Adrenal gland (tissue), 9 donors: ENCODE measurements at regions not wholly inside any gene's neighbourhood (a gene's known extent, or its start where the extent isn't known, plus 50 kb on each side); places are given as distances from the start of the nearest gene placed in this dataset.
"Not testable (repeated sequence)": the region's sequence is repeated elsewhere in the genome, so short reads cannot be mapped to it uniquely, and the experiment has no call there.

Experiments
- DNase-seq, 7 donors: peaks; one replicate each; pipeline ENCODE4 v3.0.0-alpha.2; 2019 to 2020
- H3K27ac ChIP-seq, 5 donors: fragments of 200-600 bp; sonication (generic) in 4 of 5; 1 replicate in 3 of 5; 2 replicates in 2 of 5; pipeline versions ENCODE4 v1.5.1 to v1.8.0; 2016 to 2020; ENCODE audit warnings: mild to moderate bottlenecking in 1 of 5
- H3K27me3 ChIP-seq: fragments of 200-600 bp; 2 replicates; pipeline ENCODE4 v1.8.0; 2021
- H3K36me3 ChIP-seq, 2 donors: fragments of 200-600 bp; replicated peaks in 1 of 2; 1 replicate in 1 of 2; 2 replicates in 1 of 2; pipeline versions ENCODE4 v1.5.1 to v1.8.0; 2018 to 2022
- H3K4me1 ChIP-seq, 2 donors: fragments of 200-600 bp; replicated peaks in 1 of 2; 1 replicate in 1 of 2; 2 replicates in 1 of 2; pipeline versions ENCODE4 v1.5.1 to v1.8.0; 2018 to 2021
- H3K4me3 ChIP-seq, 4 donors: fragments of 200-600 bp; sonication (generic) in 3 of 4; one replicate each; pipeline ENCODE4 v1.5.1; 2016 to 2018
- H3K9me3 ChIP-seq, 3 donors: fragments of 200-600 bp; sonication (generic) in 1 of 3; replicated peaks in 1 of 3; 1 replicate in 2 of 3; 2 replicates in 1 of 3; pipeline versions ENCODE4 v1.5.1 to v1.8.0; 2016 to 2021
- CTCF ChIP-seq, 6 experiments: fragments of 450-650 bp in 4 of 6; fragments of 200-600 bp in 2 of 6; sonication (generic) in 1 of 6; IDR thresholded peaks; 1 replicate in 5 of 6; 2 replicates in 1 of 6; pipeline versions ENCODE4 v1.5.1 to v1.8.0; 2016 to 2021; ENCODE audit warnings: antibody characterized with exemption in 6 of 6, mild to moderate bottlenecking in 2 of 6, moderate library complexity in 1 of 6
- POLR2A ChIP-seq, 2 donors: fragments of 450-650 bp; IDR thresholded peaks; one replicate each; pipeline ENCODE4 v1.6.1; 2017; ENCODE audit warnings: antibody characterized with exemption in 2 of 2, mild to moderate bottlenecking in 2 of 2, moderate library complexity in 1 of 2
- WGBS, 4 donors: extraction: QIAGEN DNeasy Blood & Tissue Kit in 2 of 4; methylation state at CpG; one replicate each; pipeline versions ENCODE4 v1.1.5 to v1.1.7; 2013 to 2017; 5-methylcytosine and 5-hydroxymethylcytosine counted together
- intact Hi-C, 2 donors: fragments of 100-400 bp; cut with DNase I; formaldehyde crosslinking; loops; one replicate each; pipeline versions ENCODE4 v1.14.1 to v1.15.0; 2022 to 2023
- donor health status: healthy with polysubstance abuse.
- donor health status: Bipolar disorder and iron deficiency.
- donor health status: DM: yes; HTN: yes; CAD: no.
- donor health status: DM: no; HTN: no; CAD: no.
- donor health status: DM: no; HTN: no; CAD: no.

DNA sequence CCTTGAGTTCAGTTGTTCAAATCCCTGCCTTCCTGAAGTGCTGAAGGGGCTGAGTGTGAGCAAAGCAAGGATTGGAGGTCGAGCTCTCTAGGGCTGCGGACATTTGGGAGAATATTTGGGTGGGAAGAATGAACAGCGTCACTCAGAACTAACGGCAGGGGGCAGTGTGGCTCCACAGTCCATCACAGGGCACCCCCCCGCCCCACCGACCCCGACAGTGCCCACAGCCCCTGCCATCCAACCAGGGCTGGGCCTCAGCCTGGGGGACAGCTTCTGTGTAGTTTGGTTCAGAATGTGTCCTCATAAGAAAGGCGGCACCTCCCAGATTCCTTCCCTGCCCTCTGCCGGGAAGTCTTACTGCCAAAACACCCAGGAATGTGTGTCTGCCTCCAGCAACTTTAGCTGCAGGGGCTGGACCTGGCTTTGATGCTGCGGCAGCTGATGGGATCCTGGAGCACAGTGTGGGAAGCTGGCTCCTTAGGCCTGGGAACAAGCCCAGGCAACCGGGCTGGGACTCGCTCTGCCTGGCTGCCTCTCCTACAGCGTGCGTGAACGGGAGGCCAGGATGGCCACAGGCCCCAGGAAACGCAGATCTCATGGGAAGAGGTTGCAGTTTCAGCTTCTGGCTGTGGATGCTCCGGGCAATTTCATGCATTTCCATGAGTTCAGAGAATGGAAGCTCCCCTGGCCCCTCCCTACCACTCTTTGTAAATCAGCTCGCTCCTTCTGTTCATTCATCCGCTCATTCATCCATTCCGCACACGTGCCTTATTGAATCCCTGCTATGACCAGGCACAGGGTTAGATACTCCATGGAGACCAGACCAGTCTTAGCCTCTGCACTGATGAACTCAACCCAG, 104.9 kb upstream of the TMPRSS2 start:
- TF ChIP-seq POLR2A (IDR thresholded peaks at IDR 0.05) (no peak), CTCF (IDR thresholded peaks at IDR 0.05) (peak; percentile 32 to 70 (median 46))
- intact Hi-C loops: loop anchor here (5.0 to 10.0 kb wide), 3 partner anchors 164 to 509 kb away; no protein-coding TSS in a partner anchor
- H3K4me3 ChIP-seq: no peak overlapping the region
- H3K36me3 ChIP-seq: no peaks in the 10 kb centered on the region
- H3K27me3 ChIP-seq: peaks cover 5% of the 10 kb centered on the region
- WGBS, 4 donors: 39 to 59% (median 45%) methylated on average over 12 to 21 of the region's 21 CpGs
- H3K4me1 ChIP-seq: no peaks in the 10 kb centered on the region
- H3K9me3 ChIP-seq: no peaks in the 10 kb centered on the region
- DNase-seq: peak; percentile 30 to 64 (median 40)
- peak overlapping the region in 1 of 5 donors; percentile 54 for H3K27ac ChIP-seq

DNA sequence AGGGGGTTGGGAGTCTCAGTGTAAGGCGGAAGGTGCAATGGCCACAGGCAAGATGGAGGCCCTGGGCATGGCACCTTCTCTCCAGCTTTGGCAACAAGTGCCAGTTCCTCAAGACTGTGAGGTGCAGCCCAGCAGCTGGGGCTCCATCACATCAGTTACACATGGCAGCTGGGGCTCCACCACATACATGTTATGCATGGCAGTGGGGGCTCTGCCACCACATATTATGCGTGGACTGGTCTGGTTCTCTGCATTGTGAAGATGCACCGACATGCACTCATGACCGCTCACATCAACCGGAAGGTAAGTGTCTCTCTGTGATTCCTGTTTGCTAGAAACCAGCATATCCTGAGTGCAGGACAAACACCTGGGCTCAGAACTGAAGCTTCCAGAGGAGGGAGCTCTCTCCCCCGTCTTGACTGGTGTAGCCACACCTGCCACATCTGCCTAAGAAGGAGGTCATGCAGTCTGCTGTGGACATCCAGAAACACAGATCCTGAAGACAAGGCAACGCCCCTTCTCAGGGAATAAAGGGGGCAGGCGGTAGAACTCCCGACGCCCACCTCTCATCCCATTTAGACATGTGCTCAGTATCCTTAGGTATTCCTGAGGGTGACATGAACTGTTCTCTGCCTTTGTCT, 104.1 kb upstream of the TMPRSS2 start:
- H3K36me3 ChIP-seq: no peaks in the 10 kb centered on the region
- no peaks in the 10 kb centered on the region for H3K4me1 ChIP-seq
- H3K9me3 ChIP-seq: no peaks in the 10 kb centered on the region
- TF ChIP-seq CTCF (IDR thresholded peaks at IDR 0.05) (no peak), POLR2A (IDR thresholded peaks at IDR 0.05) (no peak)
- DNase-seq: no peak
- WGBS, 4 donors: 33 to 51% (median 35%) methylated on average over 8 to 10 of the region's 10 CpGs
- H3K27ac ChIP-seq: peak overlapping the region in 1 of 5 donors; percentile 53
- intact Hi-C loops: loop anchor here (5.0 to 10.0 kb wide), 3 partner anchors 165 to 510 kb away; no protein-coding TSS in a partner anchor
- H3K27me3 ChIP-seq: peaks cover 5% of the 10 kb centered on the region
- H3K4me3 ChIP-seq: no peak overlapping the region

DNA sequence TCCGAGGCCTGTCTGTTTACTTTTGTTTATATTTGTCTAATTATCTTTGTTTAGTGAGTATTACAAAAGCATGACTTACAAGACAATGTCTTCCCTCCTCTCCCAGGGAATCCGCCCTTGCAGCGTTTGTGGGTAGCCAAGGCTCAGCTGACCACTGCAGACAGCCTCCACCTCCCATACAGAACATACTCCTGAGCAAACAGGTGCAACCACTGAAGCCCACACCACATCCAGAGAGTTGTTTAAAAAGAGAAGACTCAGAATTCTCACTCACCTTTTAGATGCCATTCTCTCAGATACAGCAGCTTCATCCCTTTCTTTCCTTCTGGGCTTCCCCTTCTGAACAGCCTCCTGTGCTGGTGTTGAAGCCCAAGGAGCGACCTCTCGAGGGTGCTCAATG, 103.5 kb upstream of the TMPRSS2 start:
- Histone ChIP-seq H3K27ac (no peak overlapping the region), H3K9me3 (no peaks in the 10 kb centered on the region), H3K36me3 (no peaks in the 10 kb centered on the region), H3K4me3 (no peak overlapping the region), H3K4me1 (no peaks in the 10 kb centered on the region), H3K27me3 (peaks cover 5% of the 10 kb centered on the region)
- intact Hi-C loops: loop anchor here (5.0 to 10.0 kb wide), 3 partner anchors 166 to 511 kb away; no protein-coding TSS in a partner anchor
- 71 to 83% (median 77%) methylated on average over 5 of the region's 5 CpGs for WGBS, 4 donors
- DNase-seq: no peak
- TF ChIP-seq POLR2A (IDR thresholded peaks at IDR 0.05): no peak
- TF ChIP-seq CTCF (IDR thresholded peaks at IDR 0.05): no peak

DNA sequence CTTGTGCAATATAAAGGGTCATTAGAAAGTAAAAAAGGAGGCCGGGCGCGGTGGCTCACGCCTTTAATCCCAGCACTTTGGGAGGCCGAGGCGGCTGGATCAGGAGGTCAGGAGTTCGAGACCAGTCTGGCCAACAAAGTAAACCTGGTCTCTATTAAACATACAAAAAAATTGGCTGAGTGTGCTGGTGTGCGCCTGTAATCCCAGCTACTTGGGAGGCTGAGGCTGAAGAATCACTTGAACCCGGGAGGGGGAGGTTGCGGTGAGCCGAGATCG, 102.8 kb upstream of the TMPRSS2 start:
- DNase-seq, H3K27ac ChIP-seq, H3K9me3 ChIP-seq, H3K4me3 ChIP-seq, H3K27me3 ChIP-seq, H3K36me3 ChIP-seq, H3K4me1 ChIP-seq: not testable (repeated sequence)
- WGBS, 4 donors: 86 to 93% (median 88%) methylated on average over 12 of the region's 12 CpGs
- intact Hi-C loops: loop anchor here (5.0 to 10.0 kb wide), 3 partner anchors 167 to 512 kb away; no protein-coding TSS in a partner anchor
